OCI-LY3 (cell line): ENCODE measurements at regions not wholly inside any gene's neighbourhood (a gene's known extent, or its start where the extent isn't known, plus 50 kb on each side); places are given as distances from the start of the nearest gene placed in this dataset.

Experiments
- H2AFZ ChIP-seq: fragments of 200-600, 300-600 bp; shearing (Covaris generic); 2 replicates; pipeline ENCODE4 v1.6.0; 2014; ENCODE audit warnings: antibody characterized with exemption, low read depth, low read length
- H3K27ac ChIP-seq: fragments of 200-600, 300-600 bp; sonication (generic); 2 replicates; pipeline ENCODE4 v1.5.1; 2014; ENCODE audit warnings: mild to moderate bottlenecking, low read length, moderate library complexity, mixed read lengths
- H3K27me3 ChIP-seq: fragments of 200-600, 300-600 bp; sonication (generic); 2 replicates; pipeline ENCODE4 v1.6.1; 2014; ENCODE audit warnings: low read depth, low read length, mixed read lengths
- H3K36me3 ChIP-seq: fragments of 200-600, 300-600 bp; sonication (generic); replicated peaks from 2 replicates; pipeline ENCODE3; 2014; ENCODE audit warnings: low read depth, low read length, mixed read lengths
- H3K4me1 ChIP-seq: fragments of 300-600, 200-600 bp; sonication (generic); 2 replicates; pipeline ENCODE4 v1.6.1; 2014; ENCODE audit warnings: low read length, mixed read lengths
- H3K4me2 ChIP-seq: fragments of 200-600, 300-600 bp; sonication (generic); 2 replicates; pipeline ENCODE4 v1.6.1; 2014; ENCODE audit warnings: low read length, mixed read lengths
- H3K4me3 ChIP-seq: fragments of 300-600, 200-600 bp; sonication (generic); 2 replicates; pipeline ENCODE4 v1.5.1; 2014; ENCODE audit warnings: antibody characterized with exemption, mild to moderate bottlenecking, low read length, moderate library complexity
- H3K79me2 ChIP-seq: fragments of 300-600, 200-600 bp; shearing (Covaris generic); 2 replicates; pipeline ENCODE4 v1.6.1; 2014; ENCODE audit warnings: mild to moderate bottlenecking, low read length, mixed read lengths
- H3K9ac ChIP-seq: fragments of 300-600, 200-600 bp; shearing (Covaris generic); 2 replicates; pipeline ENCODE4 v1.6.0; 2014; ENCODE audit warnings: mild to moderate bottlenecking, low read length, moderate library complexity
- H3K9me3 ChIP-seq: fragments of 200-600, 300-600 bp; shearing (Covaris generic); 2 replicates; pipeline ENCODE4 v1.6.1; 2014; ENCODE audit warnings: low read length, mixed read lengths; ENCODE audit not compliant: insufficient read depth
- H4K20me1 ChIP-seq: fragments of 200-600, 300-600 bp; sonication (generic); 2 replicates; pipeline ENCODE4 v1.6.1; 2016; ENCODE audit warnings: low read length, mixed read lengths; ENCODE audit not compliant: insufficient read depth
- CTCF ChIP-seq: fragments of 200-600, 300-600 bp; sonication (generic); IDR thresholded peaks from 2 replicates; pipeline ENCODE4 v1.5.1; 2014; ENCODE audit warnings: antibody characterized with exemption, low read length, low read depth
- EZH2phosphoT487 ChIP-seq: fragments of 200-600 bp; shearing (Covaris generic); IDR thresholded peaks from 2 replicates; pipeline ENCODE4 v1.6.1; 2018; ENCODE audit warnings: antibody characterized with exemption, mixed run types, low read depth

DNA sequence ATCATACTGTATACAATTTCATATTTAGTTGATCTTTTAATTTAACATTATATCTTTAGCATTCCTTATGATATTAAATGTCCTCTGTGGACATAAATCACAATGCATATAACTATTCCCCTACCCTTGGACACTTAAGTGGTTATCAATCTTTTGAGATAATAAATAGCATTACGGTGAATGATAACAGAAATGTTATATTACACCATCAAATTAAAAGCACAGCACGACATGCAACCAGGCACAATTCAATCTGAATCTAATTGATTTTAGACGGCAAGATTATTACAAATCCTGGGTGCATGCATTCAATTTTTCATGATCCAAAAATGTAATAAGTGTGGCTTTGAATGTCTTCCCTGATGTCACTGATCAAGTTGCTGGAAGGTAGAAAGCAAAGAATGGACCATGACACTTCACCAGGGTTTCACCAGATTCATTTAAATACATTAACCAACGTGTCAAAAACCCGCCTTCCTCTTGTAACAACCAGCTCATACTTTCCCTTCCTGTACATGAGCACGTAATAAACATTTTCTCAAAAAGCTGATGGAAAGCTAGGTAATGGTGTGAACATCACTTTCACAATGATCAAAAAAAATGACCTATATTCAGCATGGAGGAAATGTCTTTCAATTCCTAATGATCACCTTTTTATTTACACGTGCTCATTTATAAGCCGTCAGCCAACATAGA, 513.7 kb upstream of the ID2 start:
- no peak overlapping the region for H2AFZ ChIP-seq
- H3K9ac ChIP-seq: no peak overlapping the region
- no peaks in the 10 kb centered on the region for H4K20me1 ChIP-seq
- TF ChIP-seq EZH2phosphoT487 (no peak), CTCF (no peak)
- no peaks in the 10 kb centered on the region for H3K36me3 ChIP-seq
- H3K4me3 ChIP-seq: no peak overlapping the region
- H3K79me2 ChIP-seq: no peaks in the 10 kb centered on the region
- no peaks in the 10 kb centered on the region for H3K27me3 ChIP-seq
- no peak overlapping the region for H3K27ac ChIP-seq
- no peaks in the 10 kb centered on the region for H3K4me1 ChIP-seq
- no peak overlapping the region for H3K4me2 ChIP-seq
- H3K9me3 ChIP-seq: no peaks in the 10 kb centered on the region

DNA sequence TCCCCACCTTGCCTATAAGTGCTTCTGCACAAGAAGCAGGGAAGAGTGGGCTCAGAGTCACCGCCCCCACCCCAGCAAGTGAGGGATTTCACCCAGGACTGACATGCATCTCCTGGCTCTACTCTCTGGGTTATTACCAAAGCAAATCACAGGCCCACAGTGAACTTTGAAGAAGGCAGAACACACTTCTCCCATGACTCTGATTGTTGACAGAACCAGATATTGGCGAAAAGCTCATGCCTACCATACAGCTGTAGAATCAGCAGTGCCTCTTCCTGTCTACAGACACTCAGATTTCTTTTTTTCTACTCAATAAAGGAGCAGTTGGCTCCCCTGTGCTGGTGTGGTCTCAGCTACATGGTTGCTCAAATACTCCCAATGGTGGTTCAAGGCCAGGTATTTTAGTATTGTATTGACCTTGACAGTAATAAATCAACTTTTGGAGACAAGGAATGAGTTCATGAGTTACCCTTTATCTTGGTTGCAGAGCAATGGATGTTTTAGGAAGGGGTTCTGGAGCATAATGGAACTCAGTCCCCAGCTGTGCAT, 512.9 kb upstream of the ID2 start:
- H3K27ac ChIP-seq: no peak overlapping the region
- H4K20me1 ChIP-seq: no peaks in the 10 kb centered on the region
- no peak overlapping the region for H3K4me2 ChIP-seq
- no peak overlapping the region for H3K4me3 ChIP-seq
- TF ChIP-seq CTCF (no peak), EZH2phosphoT487 (no peak)
- no peaks in the 10 kb centered on the region for H3K79me2 ChIP-seq
- no peak overlapping the region for H3K9ac ChIP-seq
- H2AFZ ChIP-seq: no peak overlapping the region
- H3K36me3 ChIP-seq: no peaks in the 10 kb centered on the region
- H3K27me3 ChIP-seq: no peaks in the 10 kb centered on the region
- no peaks in the 10 kb centered on the region for H3K4me1 ChIP-seq
- H3K9me3 ChIP-seq: no peaks in the 10 kb centered on the region

DNA sequence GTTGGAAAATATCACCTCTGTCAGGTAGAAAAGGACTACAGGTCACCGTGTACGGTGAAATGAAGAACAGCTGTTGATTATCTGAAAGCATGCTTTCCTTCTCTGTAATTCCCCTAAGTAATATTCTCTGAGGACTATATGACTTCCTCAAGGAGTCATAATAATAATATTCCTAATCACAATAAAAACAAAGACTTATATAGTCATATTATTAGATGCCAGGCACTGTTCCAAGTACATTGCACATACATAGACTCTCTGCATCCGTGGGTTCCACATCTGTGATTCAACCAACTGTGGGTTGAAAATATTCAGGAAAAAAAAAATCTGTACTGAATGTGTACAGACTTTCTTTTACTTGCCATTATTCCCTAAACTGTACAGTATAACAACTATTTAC, 512.4 kb upstream of the ID2 start:
- Histone ChIP-seq H3K4me3 (no peak overlapping the region), H3K9me3 (no peaks in the 10 kb centered on the region), H3K36me3 (no peaks in the 10 kb centered on the region), H3K27ac (no peak overlapping the region), H2AFZ (no peak overlapping the region), H3K79me2 (no peaks in the 10 kb centered on the region), H3K4me1 (no peaks in the 10 kb centered on the region), H3K27me3 (no peaks in the 10 kb centered on the region), H3K4me2 (no peak overlapping the region), H3K9ac (no peak overlapping the region), H4K20me1 (no peaks in the 10 kb centered on the region)
- no peak for TF ChIP-seq CTCF
- no peak for TF ChIP-seq EZH2phosphoT487

GRCh38 chr2:8170552-8171327, 511.1 kb upstream of the ID2 start:
- H2AFZ ChIP-seq: no peak overlapping the region

More at GRCh38 chr2:8170552-8171327, 511.1 kb upstream of the ID2 start:
- Histone ChIP-seq H3K9ac (no peak overlapping the region), H3K4me2 (no peak overlapping the region), H3K27ac (no peak overlapping the region), H4K20me1 (no peaks in the 10 kb centered on the region), H3K27me3 (no peaks in the 10 kb centered on the region), H3K79me2 (no peaks in the 10 kb centered on the region), H3K9me3 (no peaks in the 10 kb centered on the region), H3K4me1 (no peaks in the 10 kb centered on the region), H3K4me3 (no peak overlapping the region), H3K36me3 (no peaks in the 10 kb centered on the region)
- TF ChIP-seq EZH2phosphoT487: no peak
